ENCODE measurements at regions not wholly inside any gene's neighbourhood (a gene's known extent, or its start where the extent isn't known, plus 50 kb on each side); places are given as distances from the start of the nearest gene placed in this dataset.

DNA sequence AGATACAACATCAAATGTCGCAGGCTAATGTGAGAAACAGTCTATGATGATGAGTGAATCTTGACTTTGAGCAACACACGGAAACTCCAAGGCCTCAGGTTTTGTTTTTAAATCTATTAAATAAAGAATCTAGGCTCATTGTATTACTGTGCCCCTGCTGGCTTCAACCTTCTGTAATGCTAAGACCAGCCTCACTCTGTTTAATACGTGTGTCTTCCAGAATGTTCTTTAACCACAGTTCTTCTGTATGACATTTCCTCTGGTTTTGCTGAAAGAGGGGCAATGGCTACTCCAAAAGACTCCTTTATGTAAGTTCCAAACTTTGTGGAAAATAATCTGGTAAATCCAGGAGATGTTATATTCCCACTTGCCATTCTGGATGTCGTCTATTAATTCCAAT lies 101.1 kb upstream of the TIAM1 start:
- no peaks in the 10 kb centered on the region for H3K79me2 ChIP-seq (ENCODE audit: insufficient read depth, low read length)
- H2AK5ac ChIP-seq (ENCODE audit: insufficient read length, low read length), result no peak overlapping the region
- no peak overlapping the region for H2BK5ac ChIP-seq (ENCODE audit: insufficient read length, low read length)
- no peaks in the 10 kb centered on the region for H3K27me3 Mint-ChIP-seq (ENCODE audit: low read depth)
- peaks cover 8 to 10% of the 10 kb centered on the region in 2 experiments; a peak in 3 of 5 replicates for H3K9me3 Mint-ChIP-seq
- H2BK15ac ChIP-seq (ENCODE audit: low read depth, low read length), result no peak overlapping the region
- no peak overlapping the region for H2BK12ac ChIP-seq (ENCODE audit: insufficient read length, low read depth, low read length)
- H3K27ac Mint-ChIP-seq, result no peak overlapping the region
- no peaks in the 10 kb centered on the region for H3K23me2 ChIP-seq (ENCODE audit: insufficient read length, low read depth, low read length, poor library complexity, severe bottlenecking)
- H3K4me1 ChIP-seq (ENCODE audit: insufficient read depth, low read length), result no peaks in the 10 kb centered on the region
- no peak for TF ChIP-seq CTCF (conservative IDR thresholded peaks at IDR 0.05)
- H2BK120ac ChIP-seq (ENCODE audit: low read depth, low read length, poor library complexity, severe bottlenecking), result no peak overlapping the region
- peaks cover 6 to 8% of the 10 kb centered on the region in 2 experiments for H3K4me1 Mint-ChIP-seq
- H3K27ac ChIP-seq (ENCODE audit: insufficient read length, low read depth, low read length), result no peak overlapping the region
- no CpG with 5 or more reads among the region's 4 CpGs for WGBS (ENCODE audit: extremely low coverage, insufficient read length, low lambda C conversion rate)
- H4K91ac ChIP-seq (ENCODE audit: insufficient read length, low read depth, low read length), result no peak overlapping the region
- H3K4ac ChIP-seq (ENCODE audit: low read depth, low read length), result no peak overlapping the region
- H2BK20ac ChIP-seq (ENCODE audit: low read depth, low read length, poor library complexity, severe bottlenecking), result no peak overlapping the region
- H3K4me3 Mint-ChIP-seq, result no peak overlapping the region
- H2AFZ ChIP-seq (ENCODE audit: low read length), result no peak overlapping the region
- H3K36me3 Mint-ChIP-seq (ENCODE audit: insufficient read depth in 1 of 3, low read depth in 3 of 3), result peaks cover 3 to 9% (median 6%) of the 10 kb centered on the region in 3 experiments; a peak in 4 of 7 replicates
- H4K20me1 ChIP-seq (ENCODE audit: control insufficient read depth, insufficient read depth, insufficient read length), result no peaks in the 10 kb centered on the region
- no peak overlapping the region for H3K18ac ChIP-seq (ENCODE audit: insufficient read length, low read depth, low read length)
- no peak overlapping the region for H3K14ac ChIP-seq (ENCODE audit: insufficient read depth, low read length)
- no peak overlapping the region for H3K56ac ChIP-seq (ENCODE audit: insufficient read length, low read depth, low read length)
- no peak overlapping the region for H4K5ac ChIP-seq (ENCODE audit: insufficient read length, low read depth, low read length)
- no peak overlapping the region for H3K9ac ChIP-seq (ENCODE audit: extremely low read depth, insufficient read length, low read length)
- H3K79me1 ChIP-seq (ENCODE audit: insufficient read depth, low read depth, low read length, poor library complexity, severe bottlenecking), result no peaks in the 10 kb centered on the region
- DNase-seq, result no peak
- no peak overlapping the region for H3T11ph ChIP-seq (ENCODE audit: low read length)
- no peak overlapping the region for H3K23ac ChIP-seq (ENCODE audit: insufficient read length, low read depth, low read length)
- H4K8ac ChIP-seq (replicated peaks; ENCODE audit: insufficient read length, low read depth, low read length), result no peak overlapping the region
- no peaks in the 10 kb centered on the region for H3K9me3 ChIP-seq (ENCODE audit: control insufficient read depth, low read depth, low read length)
- no peaks in the 10 kb centered on the region for H3K27me3 ChIP-seq (ENCODE audit: insufficient read depth, low read length)
- H3K4me2 ChIP-seq (ENCODE audit: insufficient read depth, insufficient read length, low read length), result no peak overlapping the region
